ENCODE measurements at regions not wholly inside any gene's neighbourhood (a gene's known extent, or its start where the extent isn't known, plus 50 kb on each side); places are given as distances from the start of the nearest gene placed in this dataset.
A peak's percentile ranks its signal among the peaks of the same experiment; 100 is the strongest.

DNA sequence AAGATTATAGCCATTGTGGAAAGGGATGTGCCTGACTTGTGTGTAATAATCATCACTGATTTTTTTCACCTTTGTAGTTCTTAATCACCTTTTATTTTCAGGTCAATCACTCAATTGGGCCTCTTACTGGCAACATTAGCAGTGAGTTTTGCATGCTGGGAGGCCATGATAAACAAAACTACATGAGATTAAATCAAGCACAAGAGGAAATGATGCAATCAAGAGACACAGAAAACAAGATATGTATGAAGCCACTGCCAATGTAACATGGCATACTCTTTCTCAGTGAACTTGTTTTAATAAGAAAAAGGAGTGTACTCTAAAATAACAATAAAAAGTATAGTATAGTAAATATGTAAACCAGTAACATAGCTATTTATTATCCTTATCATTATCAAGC, 69.9 kb upstream of the FSIP2 start:
- Histone ChIP-seq H3K9ac (ENCODE audit: insufficient read depth in 1 of 2, low read depth in 2 of 2, low read length in 2 of 2) (no peak overlapping the region), H3K4me2 (ENCODE audit: insufficient read depth, low read length) (no peak overlapping the region), H3K9me1 (ENCODE audit: control insufficient read depth, insufficient read depth, low read length) (no peaks in the 10 kb centered on the region), H3K79me2 (ENCODE audit: control insufficient read depth, insufficient read depth, low read length) (no peaks in the 10 kb centered on the region), H3K27me3 (ENCODE audit: control insufficient read depth in 2 of 2, insufficient read depth in 2 of 2, low read length in 2 of 2) (no peaks in the 10 kb centered on the region), H2AFZ (ENCODE audit: low read depth, low read length) (no peak overlapping the region), H3K27ac (ENCODE audit: extremely low read depth, low read depth, low read length) (no peak overlapping the region), H3K4me3 (no peak overlapping the region), H3K4me1 (replicated peaks in 1 of 2; ENCODE audit: control insufficient read depth in 2 of 2, insufficient read depth in 2 of 2, low read length in 2 of 2) (no peaks in the 10 kb centered on the region), H4K20me1 (replicated peaks; ENCODE audit: control insufficient read depth, insufficient read depth, low read length) (no peaks in the 10 kb centered on the region), H3K36me3 (ENCODE audit: control insufficient read depth, insufficient read depth, low read length) (no peaks in the 10 kb centered on the region), H3K9me3 (replicated peaks; ENCODE audit: control insufficient read depth, insufficient read depth, low read depth, low read length) (no peaks in the 10 kb centered on the region; the same call in 1 of the 2 replicates)
- TF ChIP-seq U2AF2 (optimal IDR thresholded peaks at IDR 0.05; ENCODE audit: low read depth, low read length) (no peak), LEF1 (IDR thresholded peaks at IDR 0.05) (no peak), ZNF79 (CRISPR knock-in tag; IDR thresholded peaks at IDR 0.05; ENCODE audit: low read depth) (0 out of 2 replicates have a peak, but pooled peaks have one; percentile 49), ZSCAN32 (CRISPR knock-in tag; IDR thresholded peaks at IDR 0.05) (peak; percentile 76; the same call in 1 of the 2 replicates), GABPA (tag; conservative IDR thresholded peaks at IDR 0.05; ENCODE audit: low read depth) (peak; percentile 48), CEBPG (CRISPR knock-in tag; IDR thresholded peaks at IDR 0.05) (no peak), CEBPG (tag; conservative IDR thresholded peaks at IDR 0.05 in 1 of 2, IDR thresholded peaks at IDR 0.05 in 1 of 2) (peak; percentile 58 to 66), MYNN (IDR thresholded peaks at IDR 0.05) (no peak), MYNN (CRISPR knock-in tag; IDR thresholded peaks at IDR 0.05) (no peak), FOXK2 (conservative IDR thresholded peaks at IDR 0.05 in 1 of 2, IDR thresholded peaks at IDR 0.05 in 1 of 2; ENCODE audit: low read depth in 2 of 2) (no peak), NONO (IDR thresholded peaks at IDR 0.05; ENCODE audit: low read depth in 2 of 2, low read length in 1 of 2) (no peak)
- TF ChIP-seq, protein P1, sequence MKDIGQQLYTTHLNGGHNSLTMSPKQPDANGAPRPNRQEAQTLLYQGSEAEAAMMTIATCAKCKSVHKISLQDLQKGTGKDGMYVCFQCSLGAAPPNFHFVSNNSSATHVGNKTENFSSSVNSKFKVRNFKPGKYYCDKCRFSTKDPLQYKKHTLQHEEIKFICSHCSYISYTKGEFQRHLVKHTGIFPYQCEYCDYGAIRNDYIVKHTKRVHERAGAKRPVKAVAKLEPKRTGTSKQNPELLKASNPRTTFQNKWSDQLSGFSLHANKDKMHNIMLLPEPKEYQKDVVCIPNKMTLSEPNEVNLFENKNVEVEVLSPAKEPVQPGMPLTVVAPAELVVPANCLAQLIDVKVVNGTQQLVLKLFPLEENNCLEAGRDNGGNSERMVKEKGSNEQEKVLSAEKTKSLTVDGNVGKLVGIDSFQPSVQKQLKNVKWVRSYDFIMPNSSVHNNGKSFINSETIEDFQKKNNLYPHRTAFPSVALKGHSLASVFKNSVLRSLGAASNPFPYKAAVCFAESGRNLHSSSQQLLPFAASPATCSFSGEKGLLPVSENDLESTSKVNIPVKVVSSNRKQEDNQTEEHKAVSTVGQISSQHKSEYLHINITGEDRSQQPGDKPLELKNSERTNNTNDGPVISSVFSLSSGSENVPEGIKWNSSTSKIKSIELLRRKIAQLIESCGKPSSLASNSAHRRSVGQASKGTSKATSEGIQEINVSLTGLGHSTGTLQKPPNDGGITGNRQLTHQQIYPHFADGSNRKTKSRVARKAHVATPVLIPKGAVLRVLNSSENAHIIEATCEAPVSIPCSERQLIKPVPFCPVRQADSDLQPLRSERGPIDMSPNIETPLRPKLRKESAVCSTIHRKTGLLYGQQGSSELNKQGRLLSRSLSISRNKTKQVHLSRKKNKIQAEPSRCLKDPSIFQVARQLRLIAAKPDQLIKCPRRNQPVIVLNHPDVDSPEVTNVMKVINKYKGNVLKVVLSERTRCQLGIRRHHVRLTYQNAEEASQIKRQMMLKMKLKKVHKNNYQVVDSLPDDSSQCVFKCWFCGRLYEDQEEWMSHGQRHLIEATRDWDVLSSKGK (CRISPR knock-in tag; IDR thresholded peaks at IDR 0.05), result no peak
- TF ChIP-seq, protein P2, sequence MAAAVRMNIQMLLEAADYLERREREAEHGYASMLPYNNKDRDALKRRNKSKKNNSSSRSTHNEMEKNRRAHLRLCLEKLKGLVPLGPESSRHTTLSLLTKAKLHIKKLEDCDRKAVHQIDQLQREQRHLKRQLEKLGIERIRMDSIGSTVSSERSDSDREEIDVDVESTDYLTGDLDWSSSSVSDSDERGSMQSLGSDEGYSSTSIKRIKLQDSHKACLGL (CRISPR knock-in tag; IDR thresholded peaks at IDR 0.05; ENCODE audit: borderline replicate concordance, poor library complexity, severe bottlenecking), result no peak
- TF ChIP-seq, protein P3, sequence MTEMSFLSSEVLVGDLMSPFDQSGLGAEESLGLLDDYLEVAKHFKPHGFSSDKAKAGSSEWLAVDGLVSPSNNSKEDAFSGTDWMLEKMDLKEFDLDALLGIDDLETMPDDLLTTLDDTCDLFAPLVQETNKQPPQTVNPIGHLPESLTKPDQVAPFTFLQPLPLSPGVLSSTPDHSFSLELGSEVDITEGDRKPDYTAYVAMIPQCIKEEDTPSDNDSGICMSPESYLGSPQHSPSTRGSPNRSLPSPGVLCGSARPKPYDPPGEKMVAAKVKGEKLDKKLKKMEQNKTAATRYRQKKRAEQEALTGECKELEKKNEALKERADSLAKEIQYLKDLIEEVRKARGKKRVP (CRISPR knock-in tag; IDR thresholded peaks at IDR 0.05), result peak; percentile 88
- FAIRE-seq (no peak), ATAC-seq (no peak), DNase-seq (ENCODE audit: extremely low read depth in 1 of 4, low spot score in 3 of 4) (no peak)
- in situ Hi-C loops (cut with MboI), result no loop called here
- intact Hi-C loops (cut with micrococcal nuclease), result no loop called here
- POLR2A ChIA-PET, result no interaction called here
- BruUV-seq (replicated peaks), result no TSS peak
- CTCF ChIA-PET (ENCODE audit: low intra/inter-chr PET ratio), result no interaction called here
